Ovary (tissue), 3 donors: ENCODE measurements at regions not wholly inside any gene's neighbourhood (a gene's known extent, or its start where the extent isn't known, plus 50 kb on each side); places are given as distances from the start of the nearest gene placed in this dataset.

Experiments used
- EP300 ChIP-seq: sonication (generic); formaldehyde crosslinking; IDR thresholded peaks from one replicate; pipeline ENCODE4 v1.6.1; 2017; ENCODE audit warnings: antibody characterized with exemption
- POLR2A ChIP-seq: fragments of 450-650 bp; IDR thresholded peaks from one replicate; pipeline ENCODE4 v1.6.1; 2017; ENCODE audit warnings: antibody characterized with exemption, mild to moderate bottlenecking, moderate library complexity
- TF ChIP-seq, protein P1 (sequence below), 3 donors: fragments of 450-650 bp in 2 of 3; fragments of 200-600 bp in 1 of 3; IDR thresholded peaks; one replicate each; pipeline versions ENCODE4 v1.5.1 to v1.8.0; 2016 to 2022; ENCODE audit warnings: antibody characterized with exemption in 3 of 3, mild to moderate bottlenecking in 1 of 3
- donor health status: DM: no; HTN: no; CAD: no.

- TF ChIP-seq, protein P1, sequence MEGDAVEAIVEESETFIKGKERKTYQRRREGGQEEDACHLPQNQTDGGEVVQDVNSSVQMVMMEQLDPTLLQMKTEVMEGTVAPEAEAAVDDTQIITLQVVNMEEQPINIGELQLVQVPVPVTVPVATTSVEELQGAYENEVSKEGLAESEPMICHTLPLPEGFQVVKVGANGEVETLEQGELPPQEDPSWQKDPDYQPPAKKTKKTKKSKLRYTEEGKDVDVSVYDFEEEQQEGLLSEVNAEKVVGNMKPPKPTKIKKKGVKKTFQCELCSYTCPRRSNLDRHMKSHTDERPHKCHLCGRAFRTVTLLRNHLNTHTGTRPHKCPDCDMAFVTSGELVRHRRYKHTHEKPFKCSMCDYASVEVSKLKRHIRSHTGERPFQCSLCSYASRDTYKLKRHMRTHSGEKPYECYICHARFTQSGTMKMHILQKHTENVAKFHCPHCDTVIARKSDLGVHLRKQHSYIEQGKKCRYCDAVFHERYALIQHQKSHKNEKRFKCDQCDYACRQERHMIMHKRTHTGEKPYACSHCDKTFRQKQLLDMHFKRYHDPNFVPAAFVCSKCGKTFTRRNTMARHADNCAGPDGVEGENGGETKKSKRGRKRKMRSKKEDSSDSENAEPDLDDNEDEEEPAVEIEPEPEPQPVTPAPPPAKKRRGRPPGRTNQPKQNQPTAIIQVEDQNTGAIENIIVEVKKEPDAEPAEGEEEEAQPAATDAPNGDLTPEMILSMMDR (IDR thresholded peaks at IDR 0.05), result no peak
- TF ChIP-seq EP300 (no peak), POLR2A (no peak)
These were observed 145.7 kb downstream of the SHANK2 start for GRCh38 chr11:71106671-71107070.
